Activated CD4-positive, alpha-beta T cell treated with anti-CD3 and anti-CD28 coated beads, Interleukin-2, Interleukin-4, amounts not matched to agents 100 ng/mL and 50 ng/mL, durations not matched to agents 16 hours and 8 hours (primary cell): ENCODE measurements at regions not wholly inside any gene's neighbourhood (a gene's known extent, or its start where the extent isn't known, plus 50 kb on each side); places are given as distances from the start of the nearest gene placed in this dataset.

Experiments used
- DNase-seq: peaks from one replicate; pipeline ENCODE4 v3.0.0-alpha.2; 2020; ENCODE audit warnings: low spot score

DNA sequence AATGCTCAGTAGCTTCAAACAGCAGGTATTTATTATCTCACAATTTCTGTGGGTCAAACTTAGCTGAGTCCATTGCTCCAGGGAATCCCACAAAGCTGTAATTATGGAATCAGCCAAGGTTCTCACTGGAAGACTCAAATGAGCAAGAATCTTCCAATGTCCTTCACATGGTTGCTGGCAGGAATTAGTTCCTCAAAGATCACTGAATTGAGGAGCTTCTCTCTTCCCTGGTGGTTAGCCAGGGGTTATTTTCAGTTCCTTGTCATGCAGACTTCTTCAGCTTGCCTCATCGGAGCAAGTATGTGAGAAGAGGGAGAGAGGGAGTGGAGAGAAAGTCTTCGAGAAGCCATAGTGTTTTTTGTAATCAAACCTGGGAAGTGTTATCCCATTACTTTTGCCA is 2331.9 kb downstream of the MAT2B start:
- DNase-seq, result no peak

DNA sequence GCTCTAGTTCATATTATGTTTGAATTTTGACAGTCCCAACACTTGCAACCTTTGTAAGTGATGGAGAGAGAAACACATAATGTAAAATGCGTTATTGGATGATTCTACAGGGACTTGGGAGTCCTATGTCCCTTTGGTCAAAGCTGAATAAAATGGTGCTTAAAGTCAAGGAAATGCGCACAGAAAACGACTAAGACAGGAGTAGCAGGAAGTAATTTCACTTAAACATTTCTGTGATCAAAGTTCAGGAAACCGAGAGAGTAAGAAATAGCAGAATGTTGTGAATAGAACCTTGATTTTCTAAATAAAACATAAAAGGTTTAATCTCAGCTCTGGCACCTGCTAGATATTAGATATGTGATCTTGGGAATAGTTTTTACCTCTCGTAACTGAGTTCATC is 2339.2 kb downstream of the MAT2B start:
- DNase-seq, result no peak

DNA sequence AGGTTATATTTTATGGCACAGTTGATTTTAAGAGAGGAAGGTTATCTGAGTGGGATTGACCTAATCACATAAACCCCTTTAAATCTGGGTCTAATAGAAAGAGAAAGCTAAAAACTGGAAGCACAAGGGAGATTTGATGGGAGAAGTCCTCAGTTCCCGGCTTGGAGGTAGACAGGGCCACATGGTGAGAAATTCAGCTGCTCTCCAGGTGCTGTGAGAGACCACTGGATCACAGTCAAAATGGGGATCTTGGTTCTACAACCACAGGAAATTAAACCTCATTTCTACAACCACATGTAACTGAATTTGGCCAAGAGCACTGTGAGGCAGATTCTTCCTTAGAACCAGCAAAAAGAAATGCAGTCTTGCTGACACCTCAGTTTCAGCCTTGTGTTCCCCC is 2352.7 kb downstream of the MAT2B start:
- DNase-seq, result no peak

DNA sequence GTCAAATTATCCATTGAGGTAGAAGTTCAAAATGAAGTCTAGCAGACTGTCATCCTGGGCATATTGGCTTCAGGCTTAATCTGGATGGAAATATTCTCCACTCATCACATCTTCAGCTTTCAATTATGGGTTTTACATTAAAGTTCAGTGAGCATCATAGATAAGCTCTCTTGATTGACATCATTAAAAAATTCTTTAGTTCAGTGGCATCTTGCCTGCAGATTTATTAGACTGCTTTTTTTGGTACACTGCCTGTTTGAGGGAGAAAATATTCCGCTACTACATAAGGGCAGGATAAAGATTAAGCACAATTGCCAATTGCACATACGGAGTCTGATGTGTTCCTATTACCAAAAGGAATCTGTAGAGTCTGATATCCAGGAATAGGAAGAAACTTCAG is 2353.8 kb downstream of the MAT2B start:
- DNase-seq, result no peak

DNA sequence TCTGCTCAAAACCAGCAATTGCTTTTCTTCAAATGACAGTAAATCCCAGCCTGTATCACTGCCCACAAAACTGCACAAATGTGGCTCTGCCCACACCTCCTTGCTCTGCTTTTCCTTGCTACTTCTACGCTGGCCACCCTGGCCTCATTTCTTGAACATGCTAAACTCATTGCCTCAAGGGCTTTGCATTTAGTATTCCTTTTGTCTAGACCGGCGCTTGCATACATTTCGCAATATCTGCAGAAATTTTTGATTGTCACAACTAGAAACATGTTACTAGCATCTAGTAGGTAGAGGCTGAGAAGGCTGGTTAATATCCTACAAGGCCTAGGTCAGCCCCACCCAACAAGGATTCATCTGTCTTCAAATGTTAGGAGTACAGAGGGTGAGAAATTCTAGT is 2357.8 kb downstream of the MAT2B start:
- DNase-seq, result no peak

DNA sequence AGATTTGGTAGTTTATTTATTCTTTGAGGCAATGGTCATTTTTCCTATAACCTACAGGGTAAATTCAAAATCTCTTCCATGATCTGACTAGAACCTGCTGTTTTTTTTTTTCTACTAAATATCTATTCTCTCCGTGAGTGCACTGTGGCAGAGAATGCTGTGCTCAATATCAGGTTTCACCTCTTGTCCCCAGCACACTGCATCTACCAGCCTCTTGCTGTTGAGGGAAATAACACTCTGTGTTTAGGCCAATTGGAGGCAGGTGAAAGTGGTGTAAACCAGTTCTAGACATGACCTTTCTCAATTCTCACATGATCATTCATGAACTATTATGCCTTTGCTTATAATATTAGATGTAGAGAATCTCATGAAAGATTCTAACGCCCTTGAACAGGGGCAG is 2365.9 kb downstream of the MAT2B start:
- no peak for DNase-seq

DNA sequence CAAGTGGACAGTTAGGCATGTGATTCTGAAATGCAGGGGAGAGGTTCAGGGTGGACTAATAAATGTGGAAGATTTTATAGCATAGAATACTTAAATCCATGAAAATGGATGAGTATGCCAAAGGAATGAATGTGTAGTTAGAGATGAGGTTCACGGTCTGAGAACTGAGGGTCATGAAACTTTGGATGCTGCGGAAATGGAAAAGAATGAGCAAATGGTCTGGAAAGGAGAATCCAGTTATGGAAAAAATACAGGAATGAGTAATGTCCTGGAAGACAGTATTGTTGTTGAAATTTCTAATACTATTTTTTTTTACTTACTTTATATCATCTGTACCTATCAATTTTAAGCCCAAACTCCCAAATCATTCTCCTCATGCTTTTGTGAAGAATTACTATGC is 2369.4 kb downstream of the MAT2B start:
- DNase-seq, result no peak

DNA sequence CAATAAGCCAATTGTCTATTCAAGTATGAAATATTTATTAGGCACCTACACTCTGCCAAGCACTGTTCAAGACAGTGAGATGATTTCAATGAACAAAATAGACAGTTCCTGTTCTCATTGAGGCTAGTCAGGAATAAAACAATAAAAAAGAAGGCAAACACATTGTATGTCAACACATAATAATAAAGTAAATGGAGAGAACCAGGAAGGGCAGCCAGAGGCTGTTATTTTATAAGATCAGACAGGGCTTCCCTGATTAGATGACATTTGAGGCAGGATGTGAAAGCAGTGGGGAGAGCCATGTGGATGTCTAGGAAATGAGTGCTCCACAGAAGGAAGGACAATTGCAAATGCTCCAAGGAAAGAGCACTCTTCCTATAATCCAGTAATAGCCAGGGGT is 2371.1 kb downstream of the MAT2B start:
- DNase-seq, result no peak

DNA sequence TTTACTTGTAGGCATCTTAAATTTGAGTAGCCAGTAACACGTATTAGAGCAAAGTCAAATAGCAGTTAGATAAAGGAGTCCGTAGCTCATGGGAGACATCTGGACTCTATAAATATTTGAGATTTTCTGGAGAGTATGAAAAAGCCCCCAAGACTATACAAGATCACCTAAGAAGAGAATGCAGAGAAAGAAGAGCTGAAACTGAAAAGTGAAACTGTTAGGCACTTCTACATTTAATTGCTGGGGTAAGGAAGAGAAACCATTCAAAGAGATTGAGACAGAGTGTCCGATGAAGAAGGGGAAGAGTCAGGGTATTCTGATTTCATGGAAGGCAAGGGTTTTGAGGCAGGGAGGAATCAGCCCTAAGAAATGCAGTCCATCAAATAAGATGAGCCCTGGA is 2372.1 kb downstream of the MAT2B start:
- DNase-seq, result no peak

DNA sequence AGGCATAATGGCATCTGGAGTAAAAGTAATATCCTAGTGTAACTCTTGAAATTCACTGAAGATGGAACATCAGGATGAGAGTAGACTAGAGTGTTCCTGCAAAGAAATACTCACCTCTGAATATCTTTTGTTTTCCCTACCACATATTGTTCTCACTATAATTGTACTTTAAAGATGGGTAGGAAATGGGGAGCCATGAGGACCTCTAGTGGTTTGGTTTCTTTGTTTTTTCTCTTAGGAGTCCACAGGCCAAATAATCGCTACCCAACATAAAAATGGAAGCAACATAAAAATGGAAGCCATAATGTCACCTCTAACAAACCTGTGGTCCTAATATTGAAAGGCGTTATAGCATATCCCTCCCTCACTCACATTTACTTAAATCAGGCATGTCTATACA is 2375.8 kb downstream of the MAT2B start:
- no peak for DNase-seq

DNA sequence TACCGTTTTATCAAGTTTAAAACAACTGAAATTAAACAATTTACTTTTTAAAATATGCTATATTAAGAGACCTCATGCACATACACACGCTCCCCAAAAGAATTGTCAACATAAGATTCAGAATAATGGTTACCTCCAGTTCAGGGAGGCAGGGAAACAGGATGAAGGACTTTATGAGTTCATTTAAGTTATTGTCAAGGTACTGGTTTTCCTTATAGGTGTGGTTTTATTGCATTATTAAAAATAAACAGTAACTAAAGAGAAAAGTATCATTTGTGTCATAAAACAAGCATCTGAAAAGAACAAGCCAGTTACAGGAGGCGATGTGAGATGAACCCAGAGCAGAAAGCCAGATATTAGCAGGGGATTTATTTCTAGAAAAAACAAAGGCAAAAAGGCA is 2376.7 kb downstream of the MAT2B start:
- DNase-seq, result no peak

DNA sequence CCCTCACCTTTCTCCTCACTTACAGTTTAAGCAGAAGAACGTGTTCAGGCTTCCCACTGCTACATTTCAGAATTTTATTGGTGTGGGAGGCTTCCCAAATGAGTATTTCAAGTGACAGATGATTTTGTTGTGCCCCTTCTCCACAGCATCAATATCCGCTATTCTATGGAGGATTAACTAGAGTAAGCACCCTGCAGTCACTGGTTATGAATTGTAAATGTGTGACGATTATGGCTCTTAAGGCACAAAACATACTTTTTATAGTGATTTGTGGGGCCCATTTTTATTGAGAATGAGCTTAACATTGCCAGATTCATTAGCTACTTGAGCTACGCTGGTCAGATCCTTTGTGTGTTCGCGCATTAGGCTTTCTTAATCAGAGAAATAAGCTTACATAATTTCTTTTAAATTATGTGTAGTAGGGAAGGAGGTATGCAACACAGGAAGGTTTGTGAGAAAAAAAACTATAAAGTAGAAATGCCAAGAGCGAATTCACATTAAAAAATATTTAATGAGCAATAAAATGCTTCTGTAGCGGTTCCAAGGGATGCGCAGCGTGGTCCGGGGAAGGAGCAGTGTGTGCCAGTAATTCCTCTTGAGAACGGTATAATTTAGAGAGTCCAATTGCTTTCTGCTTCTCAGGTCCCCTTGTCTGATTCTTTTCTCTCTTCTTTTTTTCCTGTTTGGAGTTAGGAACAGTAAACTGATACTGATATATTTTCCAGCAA is 2380.4 kb downstream of the MAT2B start:
- DNase-seq, result no peak

DNA sequence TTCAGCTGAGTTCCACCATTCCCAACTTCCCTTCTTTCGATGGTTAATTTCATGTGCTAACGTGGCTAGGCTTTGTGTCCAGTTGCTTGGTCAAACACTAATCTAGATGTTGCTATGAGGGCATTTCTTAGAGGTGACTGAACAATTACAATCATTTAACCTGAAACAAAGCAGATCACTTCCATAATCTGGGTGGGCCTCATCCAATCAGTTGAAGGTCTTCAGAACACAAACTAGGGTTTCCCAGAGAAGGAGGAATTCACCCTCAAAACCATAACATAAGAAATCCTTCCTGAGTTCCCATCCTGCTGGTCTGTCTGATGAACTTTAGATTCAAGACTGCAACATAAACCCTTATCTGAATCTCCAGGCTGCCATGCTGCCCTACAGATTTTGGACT is 2381.7 kb downstream of the MAT2B start:
- DNase-seq, result no peak

DNA sequence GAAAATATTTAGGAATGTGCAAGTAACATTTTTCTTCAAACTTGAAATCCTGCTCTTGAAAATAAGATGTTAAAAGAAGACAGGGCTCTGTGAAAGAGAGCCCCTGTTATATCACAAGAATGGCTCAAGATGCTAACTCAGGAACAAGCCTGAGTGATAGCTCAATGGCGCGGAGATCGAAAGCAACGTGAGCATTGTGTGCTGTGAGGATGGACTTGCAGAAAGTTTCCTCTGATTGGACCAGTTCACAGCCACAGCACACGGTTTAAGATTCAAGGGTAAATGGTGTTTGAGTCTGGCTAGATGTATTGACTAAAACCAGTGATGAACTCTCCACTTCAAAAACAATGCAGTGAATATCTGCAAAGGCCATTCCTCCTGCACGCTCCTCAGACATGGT is 2387.0 kb downstream of the MAT2B start:
- no peak for DNase-seq

DNA sequence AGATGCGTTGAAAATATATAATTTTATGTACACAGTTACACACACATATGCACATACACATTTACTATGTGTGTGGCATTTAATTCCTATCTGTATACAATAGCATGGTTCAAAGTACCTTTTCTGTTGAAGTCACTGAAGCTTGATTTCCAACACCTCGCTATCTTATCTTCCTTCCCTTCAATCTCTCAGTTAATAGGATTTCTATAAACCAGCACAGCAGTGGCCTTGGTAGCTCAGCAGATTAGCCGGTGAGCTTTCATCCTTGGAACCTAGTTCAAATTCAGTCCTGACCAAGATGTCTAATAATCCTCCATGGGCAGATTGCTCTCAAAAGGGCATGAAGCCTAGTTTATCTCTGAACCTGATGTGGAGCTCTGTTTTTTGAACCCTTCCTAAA is 2389.5 kb downstream of the MAT2B start:
- DNase-seq, result no peak

DNA sequence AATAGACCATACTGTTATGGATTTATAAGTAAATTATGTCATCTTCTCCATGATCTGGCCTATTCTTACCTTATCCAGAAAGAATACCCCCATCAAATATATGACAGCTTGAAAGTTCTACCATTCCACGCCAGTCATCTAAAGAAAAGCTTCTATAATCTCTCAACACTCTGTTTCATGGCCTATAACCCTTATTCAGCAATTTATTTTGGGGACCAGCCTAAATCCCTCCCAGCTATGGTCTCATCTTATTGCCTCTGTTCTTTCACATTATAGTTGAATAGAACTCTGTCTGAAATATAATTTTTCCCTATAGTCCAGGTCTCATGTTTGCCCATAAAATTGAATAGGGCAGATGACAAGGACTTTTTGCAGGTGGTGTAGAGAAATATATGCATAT is 2387.6 kb upstream of the WWC1 start:
- no peak for DNase-seq

DNA sequence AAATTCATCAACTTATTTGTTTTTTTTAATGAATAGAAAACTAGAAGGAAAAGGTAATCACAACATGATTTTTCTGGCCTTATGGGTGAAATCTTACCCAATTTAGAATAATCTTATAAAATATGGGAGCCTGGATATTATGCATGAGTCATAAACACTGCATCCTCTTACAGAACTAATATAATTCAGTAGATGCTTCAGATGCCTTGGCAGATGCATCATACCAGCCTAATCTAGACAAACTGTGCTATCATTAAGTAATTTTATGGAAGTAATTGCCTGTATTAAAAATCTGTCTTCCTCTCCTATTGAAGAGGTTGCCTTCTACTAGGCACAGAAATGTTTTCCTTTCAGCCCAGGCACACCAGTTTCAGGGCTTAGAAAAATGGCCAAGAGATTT is 2384.6 kb upstream of the WWC1 start:
- no peak for DNase-seq

DNA sequence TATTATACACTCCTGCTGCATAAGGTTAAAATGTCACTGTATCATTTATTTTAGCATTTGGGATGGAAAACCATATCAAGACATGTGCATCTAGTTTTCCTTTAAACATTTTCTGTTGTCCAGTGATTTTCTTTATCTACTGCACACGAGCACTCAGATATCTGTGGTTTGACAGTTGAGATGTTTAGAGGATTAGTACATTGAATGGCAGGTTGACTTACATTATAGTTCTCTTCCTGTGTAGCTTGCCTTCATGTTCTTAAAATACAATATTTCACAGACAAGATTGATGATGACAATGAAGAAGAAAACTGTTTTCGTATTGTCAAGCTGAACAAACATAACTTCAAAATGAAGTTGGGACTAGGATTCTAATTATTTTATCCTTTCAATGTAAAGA is 2378.4 kb upstream of the WWC1 start:
- no peak for DNase-seq

DNA sequence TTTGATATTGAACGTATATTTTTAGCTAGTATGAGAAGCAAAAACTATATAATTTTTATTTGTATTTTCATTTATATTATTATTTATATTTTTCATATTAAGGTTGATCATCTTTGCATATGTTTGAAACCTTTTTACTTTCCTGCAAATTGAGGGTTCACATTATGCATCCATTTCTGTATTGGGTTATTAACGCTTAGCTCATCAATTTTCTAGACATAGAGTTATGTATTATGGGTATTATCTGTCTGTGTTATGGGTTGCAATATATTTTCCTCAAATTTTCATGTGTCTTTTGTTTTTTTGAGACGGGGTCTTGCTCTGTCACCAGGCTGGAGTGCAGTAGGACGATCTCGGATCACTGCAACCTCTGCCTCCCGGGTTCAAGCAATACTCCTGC is 2377.0 kb upstream of the WWC1 start:
- DNase-seq, result no peak

DNA sequence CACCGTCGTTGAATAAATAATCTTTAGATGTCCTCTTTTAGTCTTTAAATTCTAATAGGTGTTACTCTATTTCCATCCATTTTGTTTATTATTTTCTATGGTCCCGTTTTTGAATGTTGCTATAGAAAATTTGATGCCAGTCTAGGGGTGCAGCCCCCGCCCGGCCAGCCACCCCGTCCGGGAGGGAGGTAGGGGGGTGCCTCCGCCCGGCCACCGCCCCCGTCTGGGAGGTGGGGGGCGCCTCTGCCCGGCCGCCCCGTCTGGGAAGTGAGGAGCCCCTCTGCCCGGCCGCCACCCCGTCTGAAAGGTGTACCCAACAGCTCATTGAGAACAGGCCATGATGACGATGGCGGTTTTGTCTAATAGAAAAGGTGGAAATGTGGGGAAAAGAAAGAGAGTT is 2372.2 kb upstream of the WWC1 start:
- DNase-seq, result no peak

DNA sequence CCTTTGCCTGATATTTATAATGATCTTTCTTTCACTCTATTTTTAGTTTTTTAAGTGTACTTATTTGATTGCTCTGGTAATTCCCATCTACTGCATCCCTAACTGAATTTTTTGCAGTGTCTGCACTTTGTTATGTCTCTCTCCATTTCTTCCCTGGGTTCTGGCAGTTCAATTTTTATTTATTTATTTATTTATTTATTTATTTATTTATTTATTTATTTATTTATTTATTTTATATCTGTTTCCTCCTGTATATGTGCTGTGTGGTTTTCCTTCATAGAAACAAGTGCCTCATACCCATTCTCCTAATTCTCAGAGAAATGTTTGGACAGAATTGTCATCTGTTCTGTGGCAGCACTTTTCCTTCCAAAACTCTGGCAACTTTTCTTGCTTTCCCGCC is 2370.8 kb upstream of the WWC1 start:
- no peak for DNase-seq

DNA sequence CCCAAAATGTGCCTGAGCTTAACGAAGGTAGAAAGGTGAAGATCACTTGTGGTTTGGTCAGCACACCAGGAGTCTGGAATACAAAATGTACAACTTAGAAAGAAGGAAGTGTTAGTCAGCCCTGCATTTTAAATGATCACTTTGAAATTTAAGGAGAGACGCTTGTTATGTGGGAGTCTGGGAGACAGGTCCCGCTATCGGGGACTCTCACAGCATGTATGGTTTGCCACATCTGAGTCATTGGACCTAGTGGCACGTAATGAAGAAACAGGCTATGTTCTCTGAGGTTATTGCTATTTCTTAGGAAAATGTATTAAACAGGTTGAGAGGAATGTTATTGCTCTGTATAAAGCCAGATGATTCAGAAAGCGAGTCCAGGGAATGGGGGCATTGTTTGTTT is 2362.5 kb upstream of the WWC1 start:
- DNase-seq, result no peak

DNA sequence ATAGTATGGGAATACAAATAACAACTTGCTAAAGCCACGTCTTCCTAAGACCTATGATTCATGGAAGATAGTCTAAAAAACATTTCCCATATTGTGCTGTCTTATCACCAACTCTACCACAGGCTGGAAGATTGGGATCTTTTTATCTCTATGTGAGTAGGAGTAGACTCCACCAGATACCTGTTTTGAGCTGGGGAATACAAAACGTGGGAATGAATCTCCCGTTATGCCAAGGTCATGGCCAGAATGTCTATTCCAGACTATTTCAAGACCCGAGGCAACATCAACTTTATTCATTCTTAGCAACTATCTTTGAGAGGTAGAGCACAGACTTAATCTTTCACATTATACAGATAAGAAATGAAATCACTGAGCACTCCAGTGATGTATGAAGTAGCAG is 2350.9 kb upstream of the WWC1 start:
- no peak for DNase-seq

DNA sequence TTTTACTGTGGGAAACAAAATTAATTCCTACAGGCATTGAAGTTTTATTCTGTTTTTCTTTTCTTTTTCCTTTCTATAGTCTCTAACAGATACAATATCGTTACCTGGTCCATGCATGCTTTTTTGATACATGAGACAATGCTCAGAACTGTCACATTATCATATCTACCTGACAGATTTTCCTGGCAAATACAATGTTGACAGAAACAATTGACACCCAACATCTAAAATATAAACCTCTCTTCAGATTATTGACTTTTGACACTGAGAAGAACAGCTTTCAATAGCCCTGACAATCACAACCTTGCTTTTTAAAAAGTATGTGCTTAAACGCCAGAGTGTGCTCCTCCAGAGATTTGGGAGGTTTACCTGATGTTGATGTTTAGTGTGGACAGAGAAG is 2334.6 kb upstream of the WWC1 start:
- DNase-seq, result no peak

DNA sequence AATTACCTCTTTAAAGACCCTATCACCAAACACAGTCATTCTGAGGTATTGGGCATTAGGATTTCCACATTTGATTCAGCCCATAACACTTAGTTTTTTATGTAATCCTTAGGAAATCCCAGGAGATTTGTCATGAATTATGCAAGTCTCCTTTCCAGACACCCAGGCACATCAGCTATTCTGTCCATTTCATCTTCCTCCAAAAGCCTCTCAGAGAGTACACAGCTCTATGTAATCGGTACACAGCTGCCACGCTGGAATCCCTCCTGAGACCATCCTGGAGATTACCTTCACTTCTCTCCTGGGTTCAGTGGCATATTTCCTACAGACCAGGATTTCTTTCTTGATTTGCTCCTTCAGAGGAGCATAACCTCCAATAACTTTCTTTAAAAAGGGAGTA is 2309.8 kb upstream of the WWC1 start:
- no peak for DNase-seq
